ENCODE measurements at regions not wholly inside any gene's neighbourhood (a gene's known extent, or its start where the extent isn't known, plus 50 kb on each side); places are given as distances from the start of the nearest gene placed in this dataset.
"Not testable (repeated sequence)": the region's sequence is repeated elsewhere in the genome, so short reads cannot be mapped to it uniquely, and the experiment has no call there.

- no peak for DNase-seq
Observed at GRCh38 chr2:59770651-59771050, 782.8 kb downstream of the BCL11A start.

- no peak for DNase-seq
Observed at GRCh38 chr2:59761966-59762365, 791.5 kb downstream of the BCL11A start.

- no peak for DNase-seq
Observed at GRCh38 chr2:59756150-59756549, 797.3 kb downstream of the BCL11A start.

GRCh38 chr2:59754011-59754735, 799.3 kb downstream of the BCL11A start:
- DNase-seq = no peak

- DNase-seq = no peak
Observed at GRCh38 chr2:59752512-59752911, 800.9 kb downstream of the BCL11A start.

GRCh38 chr2:59752071-59752470, 801.4 kb downstream of the BCL11A start:
- DNase-seq = no peak

GRCh38 chr2:59751214-59751613, 802.2 kb downstream of the BCL11A start:
- DNase-seq = not testable (repeated sequence)

- DNase-seq = no peak
Observed at GRCh38 chr2:59746291-59746690, 807.2 kb downstream of the BCL11A start.

GRCh38 chr2:59745085-59745484, 808.4 kb downstream of the BCL11A start:
- DNase-seq = no peak

- DNase-seq = no peak
Observed at GRCh38 chr2:59744436-59744835, 809.0 kb downstream of the BCL11A start.

- DNase-seq = no peak
Observed at GRCh38 chr2:59741840-59742239, 811.6 kb downstream of the BCL11A start.

GRCh38 chr2:59739166-59739565, 814.3 kb downstream of the BCL11A start:
- DNase-seq = no peak

- no peak for DNase-seq
Observed at GRCh38 chr2:59737299-59737698, 816.2 kb downstream of the BCL11A start.

- no peak for DNase-seq
Observed at GRCh38 chr2:59734743-59735142, 818.7 kb downstream of the BCL11A start.

GRCh38 chr2:59733970-59734369, 819.5 kb downstream of the BCL11A start:
- DNase-seq = no peak

GRCh38 chr2:59733567-59733930, 819.9 kb downstream of the BCL11A start:
- no peak for DNase-seq

GRCh38 chr2:59732871-59733566, 820.4 kb downstream of the BCL11A start:
- no peak for DNase-seq

GRCh38 chr2:59727121-59727590, 826.3 kb downstream of the BCL11A start:
- no peak for DNase-seq

GRCh38 chr2:59726228-59727120, 827.0 kb downstream of the BCL11A start:
- DNase-seq = no peak

- no peak for DNase-seq
Observed at GRCh38 chr2:59724746-59725145, 828.7 kb downstream of the BCL11A start.

- no peak for DNase-seq
Observed at GRCh38 chr2:59720296-59720866, 833.1 kb downstream of the BCL11A start.

GRCh38 chr2:59713577-59713976, 839.9 kb downstream of the BCL11A start:
- no peak for DNase-seq

- DNase-seq = no peak
Observed at GRCh38 chr2:59711121-59711520, 842.3 kb downstream of the BCL11A start.
